ENCODE measurements at regions not wholly inside any gene's neighbourhood (a gene's known extent, or its start where the extent isn't known, plus 50 kb on each side); places are given as distances from the start of the nearest gene placed in this dataset.
"Not testable (repeated sequence)": the region's sequence is repeated elsewhere in the genome, so short reads cannot be mapped to it uniquely, and the experiment has no call there.

DNA sequence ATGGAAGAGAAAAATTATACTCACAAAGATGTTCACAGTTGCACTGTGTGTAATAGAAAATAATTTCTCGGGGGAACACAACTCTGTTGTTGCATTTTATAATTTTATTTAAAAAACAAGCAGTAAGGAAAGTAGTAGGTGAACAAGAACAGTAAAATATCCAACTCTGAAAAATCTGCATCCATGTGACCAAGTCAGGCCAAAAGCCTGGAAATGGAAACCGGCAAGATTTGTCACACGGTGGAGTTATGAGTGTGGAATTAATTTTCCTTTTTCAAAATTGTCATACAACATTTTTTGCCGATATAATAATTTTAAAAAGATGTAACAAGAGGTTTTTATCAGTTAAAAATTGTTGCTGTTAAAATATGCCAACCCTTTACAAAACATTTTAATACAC lies 1421.5 kb downstream of the BRD1 start:
- no peak for DNase-seq

DNA sequence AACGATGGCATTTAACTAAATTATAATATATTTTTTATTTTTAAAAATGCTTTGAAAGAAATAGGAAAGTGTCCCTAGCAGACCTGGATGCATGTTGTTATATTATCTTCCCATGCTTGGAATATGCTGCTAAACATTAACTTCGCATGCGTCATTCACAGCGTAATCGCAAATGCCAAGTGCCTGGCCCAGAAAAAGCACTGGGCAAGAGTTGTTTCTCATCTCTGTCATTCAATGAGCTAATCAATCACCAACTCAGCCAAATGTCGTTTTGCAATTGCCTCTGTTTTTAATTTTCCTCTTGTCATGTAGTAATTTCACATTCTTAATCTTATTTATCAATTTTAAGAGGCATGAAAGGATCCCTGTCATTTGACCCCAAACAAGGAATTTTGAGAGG lies 1421.9 kb downstream of the BRD1 start:
- no peak for DNase-seq

DNA sequence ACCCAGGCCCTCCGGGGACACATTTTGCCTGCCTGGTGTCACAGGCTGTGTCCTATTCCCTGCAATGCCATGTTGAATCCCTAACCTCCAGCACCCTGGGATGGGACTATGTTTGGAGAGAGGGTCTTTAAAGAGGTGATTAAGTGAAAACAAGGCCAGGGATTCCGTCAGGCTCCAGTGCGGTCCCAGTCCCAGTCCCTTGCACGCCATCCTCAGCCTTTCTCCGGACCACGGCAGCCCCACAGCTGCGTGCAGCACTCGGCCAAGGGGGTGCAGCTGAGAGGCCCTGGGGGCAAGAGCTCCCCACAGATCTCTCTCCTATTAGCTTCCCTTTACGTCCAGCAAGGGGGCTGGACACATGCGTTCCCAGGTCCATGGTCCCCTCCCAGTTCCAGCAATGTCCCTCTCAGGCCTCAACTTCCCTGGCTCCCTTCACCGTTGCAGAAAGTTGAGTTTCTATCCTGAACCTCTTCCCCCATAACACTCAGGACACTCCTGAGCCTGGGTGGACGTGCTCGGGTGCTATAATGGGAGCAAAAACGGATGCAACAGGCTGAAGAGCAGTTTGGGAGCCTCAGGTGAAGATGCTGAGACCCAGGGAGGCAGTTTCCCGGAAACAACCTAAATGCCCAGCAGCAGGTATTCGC lies 1422.7 kb downstream of the BRD1 start:
- no peak for DNase-seq

DNA sequence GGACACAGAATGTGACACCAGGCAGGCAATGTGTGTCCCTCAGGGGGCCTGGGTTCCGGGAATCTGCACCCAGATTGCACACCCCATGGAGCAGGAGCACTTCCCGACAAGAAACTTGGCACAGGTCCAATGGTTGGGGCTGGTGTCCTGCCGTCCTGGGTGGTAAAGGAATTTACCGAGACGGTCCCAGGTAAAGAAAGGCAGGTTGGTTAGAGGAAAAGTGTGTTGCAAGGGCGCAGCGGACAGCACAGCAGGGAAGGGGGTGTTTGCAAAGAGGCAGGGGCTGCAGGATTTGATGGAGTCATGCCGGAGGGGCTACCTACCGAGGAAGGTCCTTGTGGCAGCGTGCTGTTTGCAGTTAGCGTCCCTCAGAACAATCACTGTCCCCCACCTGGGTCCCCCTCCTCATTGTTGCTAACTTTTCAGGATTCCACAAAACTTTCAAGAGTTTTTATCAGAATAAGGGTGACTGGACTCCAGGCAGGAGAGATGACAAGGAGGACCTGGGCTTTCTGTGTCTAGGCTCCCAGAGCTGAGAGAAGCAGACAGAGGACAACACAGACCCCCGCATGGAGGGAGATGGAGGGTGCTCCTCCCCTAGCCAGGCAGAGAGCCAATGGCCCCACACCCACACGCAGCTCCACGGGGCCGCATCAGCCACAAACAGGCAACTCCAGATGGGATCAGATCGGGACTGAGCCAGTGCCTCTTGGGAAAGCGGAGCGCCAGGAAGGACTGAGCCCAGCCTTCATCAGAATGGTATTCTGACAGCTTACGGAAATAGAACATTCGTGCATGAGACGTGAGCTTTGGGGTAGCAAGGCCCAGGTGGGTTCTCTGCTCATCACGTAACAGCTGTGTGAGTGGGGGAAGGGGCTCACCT lies 1423.9 kb downstream of the BRD1 start:
- DNase-seq = no peak

DNA sequence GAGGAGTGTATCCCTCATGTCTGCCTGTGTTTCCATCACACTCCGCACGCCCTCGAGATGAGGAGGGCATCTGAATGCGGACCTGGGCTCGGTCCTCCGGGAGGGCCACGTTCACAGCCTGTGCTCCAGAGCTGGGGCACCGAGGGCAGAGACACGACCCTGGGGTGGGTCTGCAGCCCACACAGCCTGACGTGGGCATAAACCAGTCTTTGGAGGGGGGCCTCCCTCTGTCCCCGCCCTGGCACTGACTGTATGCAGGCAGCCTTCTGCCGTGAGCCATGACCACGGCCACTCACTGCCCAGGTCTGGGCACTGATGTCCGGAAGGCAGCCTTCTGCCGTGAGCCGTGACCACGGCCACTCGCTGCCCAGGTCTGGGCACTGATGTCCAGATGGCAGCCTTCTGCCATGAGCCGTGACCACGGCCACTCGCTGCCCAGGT lies 1425.1 kb downstream of the BRD1 start:
- DNase-seq = no peak

DNA sequence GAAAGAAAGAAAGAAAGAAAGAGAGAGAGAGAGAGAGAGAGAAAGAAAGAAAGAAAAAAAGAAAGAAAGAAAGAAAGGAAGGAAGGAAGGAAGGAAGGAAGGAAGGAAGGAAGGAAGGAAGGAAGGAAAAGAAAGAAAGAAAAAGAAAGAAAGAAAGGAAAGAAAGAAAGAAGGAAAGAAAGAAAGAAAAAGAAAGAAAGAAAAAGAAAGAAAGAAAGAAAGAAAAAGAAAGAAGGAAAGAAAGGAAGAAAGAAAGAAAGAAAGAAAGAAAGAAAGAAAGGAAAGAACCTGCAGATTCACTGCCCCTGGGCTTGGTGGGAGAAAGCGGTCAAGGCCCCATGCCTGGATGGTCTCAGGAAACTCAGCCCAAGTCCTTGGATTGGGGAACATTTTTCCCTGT lies 1426.2 kb downstream of the BRD1 start:
- not testable (repeated sequence) for DNase-seq

DNA sequence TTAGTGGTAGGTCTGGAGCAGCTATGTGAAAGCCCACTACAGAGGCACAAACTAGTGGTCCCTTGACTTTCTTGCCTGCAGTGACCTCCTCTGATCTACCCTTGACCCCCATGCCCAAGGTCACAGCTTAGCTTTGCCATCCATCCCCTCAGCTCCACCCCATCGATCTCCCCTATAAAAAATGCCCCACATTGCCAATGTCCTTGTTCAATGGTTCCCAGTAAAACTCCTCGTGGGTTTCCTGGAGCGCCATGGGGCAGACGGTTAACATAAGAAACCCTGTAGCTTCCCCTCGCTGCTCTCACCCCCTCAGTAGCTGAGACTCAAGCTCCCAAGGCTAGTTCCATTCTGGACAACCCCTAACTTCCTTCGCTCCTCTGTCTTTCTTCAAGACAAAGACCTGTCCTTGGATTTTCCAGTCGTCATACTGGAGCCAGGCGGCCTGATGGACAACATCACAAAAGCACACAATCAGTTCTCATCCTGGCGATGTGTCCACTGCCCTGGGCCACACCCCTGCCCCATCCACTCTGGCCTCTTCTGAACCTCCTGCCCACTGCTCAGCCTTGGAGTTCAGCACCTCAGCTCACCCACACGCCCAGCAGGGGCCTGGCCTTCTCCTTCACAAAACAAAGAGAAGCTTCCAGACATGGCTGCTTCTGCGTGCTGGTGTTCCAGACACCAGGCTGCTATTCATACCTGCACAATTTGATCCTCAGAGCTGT lies 1429.3 kb downstream of the BRD1 start:
- no peak for DNase-seq

DNA sequence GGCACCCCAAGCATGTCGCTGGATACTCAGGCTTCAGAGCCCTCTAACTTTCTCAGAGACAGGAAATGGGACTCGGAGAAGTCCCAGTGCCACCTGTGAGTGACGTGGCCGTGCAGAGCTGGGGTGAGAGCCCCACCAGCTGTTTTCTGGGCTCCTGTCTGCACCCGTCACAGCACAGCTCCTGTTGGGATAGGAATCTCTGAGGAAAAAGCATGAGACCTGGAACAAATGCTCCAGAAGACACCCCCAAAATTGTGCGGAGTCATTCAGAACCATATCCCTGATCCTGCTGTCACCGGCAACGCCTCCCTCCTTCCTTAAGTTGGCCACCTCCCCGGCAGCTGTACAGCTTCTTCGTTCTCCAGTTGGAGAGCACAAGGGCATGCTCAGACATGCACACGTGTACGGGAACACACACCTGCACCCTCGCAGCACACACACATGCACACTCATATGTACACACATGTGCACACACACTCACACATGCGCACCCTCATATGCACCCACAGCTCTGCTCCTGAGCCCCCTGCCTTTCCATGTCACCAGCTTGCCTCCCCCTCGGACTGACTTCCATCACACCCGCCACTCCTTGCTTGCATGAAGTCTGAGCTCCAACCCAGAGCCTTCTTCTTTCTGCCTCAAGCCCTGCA lies 1430.0 kb downstream of the BRD1 start:
- DNase-seq = no peak

DNA sequence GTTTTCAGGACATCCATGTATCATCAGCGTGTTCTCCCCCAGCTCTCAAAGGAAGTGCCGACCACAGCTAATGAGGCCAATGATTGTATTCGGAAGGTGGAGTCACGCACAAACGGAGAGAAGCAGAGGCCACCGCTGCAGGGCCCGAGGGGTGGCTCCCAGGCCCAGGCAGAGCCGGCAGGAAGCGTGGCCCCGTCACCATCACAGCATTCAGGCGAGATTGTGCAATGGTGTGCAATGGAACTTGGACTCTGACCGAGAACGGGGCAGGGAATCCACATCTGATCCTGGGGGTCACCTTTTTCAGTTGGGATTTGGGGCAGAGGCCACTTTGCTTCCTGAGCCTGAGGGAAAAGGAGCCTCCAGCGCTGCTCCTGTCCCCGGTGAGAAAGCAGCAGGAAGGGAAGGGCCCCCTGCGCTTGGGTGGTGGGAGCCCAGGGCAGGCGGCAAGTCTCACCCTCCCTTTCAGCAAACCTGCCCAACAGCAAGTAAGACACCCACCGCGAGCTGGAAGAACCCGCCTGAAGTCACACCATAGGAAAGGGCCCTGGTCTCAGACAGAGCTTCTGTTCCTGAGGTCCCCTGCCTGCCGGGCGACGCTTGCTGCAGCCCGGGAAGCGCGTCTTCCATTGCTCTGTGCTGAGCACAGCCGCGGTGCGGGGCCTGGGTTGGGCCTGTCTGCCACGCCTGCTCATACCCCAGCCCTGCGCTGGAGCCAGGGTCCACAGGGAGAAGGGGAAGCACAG lies 1430.7 kb downstream of the BRD1 start:
- DNase-seq = no peak

DNA sequence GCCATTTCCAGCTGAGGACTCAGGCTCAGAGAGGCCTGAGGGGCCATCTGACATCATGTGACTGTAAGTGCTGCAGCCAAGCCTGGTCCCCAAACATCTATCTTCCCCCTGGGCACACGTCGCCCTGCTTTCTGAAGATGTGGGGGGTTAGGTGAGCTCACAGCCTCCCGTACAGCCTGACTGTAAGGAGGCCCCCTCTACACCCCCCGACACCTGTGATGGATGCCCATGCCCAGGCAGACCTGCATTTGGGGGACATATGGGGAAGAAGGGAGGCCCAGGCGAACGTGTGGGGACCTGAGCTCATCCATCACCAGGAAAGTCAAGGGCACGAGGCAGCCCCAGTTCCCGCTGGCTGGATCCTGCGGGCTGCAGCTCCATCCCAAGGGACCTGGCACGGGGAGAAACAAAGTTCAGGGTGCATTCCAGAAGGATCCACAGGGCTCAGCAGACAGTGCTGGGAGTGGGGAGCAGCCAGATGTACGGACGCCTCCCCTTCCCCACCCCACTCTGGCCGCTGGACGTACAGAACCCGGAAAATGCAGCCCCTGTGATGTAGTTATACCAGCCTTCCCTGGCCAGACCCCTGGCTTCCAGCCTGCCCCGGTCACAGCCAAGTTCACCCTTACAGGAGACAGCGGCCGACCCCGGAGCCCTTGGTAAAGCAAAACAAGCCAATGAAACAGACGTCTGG lies 1431.4 kb downstream of the BRD1 start:
- no peak for DNase-seq

DNA sequence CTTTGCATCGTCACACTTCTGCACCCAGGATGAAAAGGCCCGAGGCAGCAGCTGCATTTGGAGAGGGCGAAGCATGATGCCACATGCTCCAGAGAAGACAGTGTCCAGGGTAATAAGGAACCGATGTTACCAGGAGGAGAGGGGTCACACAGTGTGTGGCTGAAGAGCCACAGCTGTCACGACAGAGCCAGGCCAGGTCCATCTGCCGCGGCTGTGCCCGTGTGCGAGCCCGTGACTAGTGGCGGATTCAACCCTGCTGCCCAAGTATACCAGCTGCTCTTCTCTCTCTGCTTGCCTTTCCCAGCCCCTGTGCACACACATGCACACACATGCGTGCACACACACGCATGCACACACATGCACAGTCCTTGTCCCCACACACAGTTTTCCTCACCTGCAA lies 1432.5 kb downstream of the BRD1 start:
- DNase-seq = no peak

DNA sequence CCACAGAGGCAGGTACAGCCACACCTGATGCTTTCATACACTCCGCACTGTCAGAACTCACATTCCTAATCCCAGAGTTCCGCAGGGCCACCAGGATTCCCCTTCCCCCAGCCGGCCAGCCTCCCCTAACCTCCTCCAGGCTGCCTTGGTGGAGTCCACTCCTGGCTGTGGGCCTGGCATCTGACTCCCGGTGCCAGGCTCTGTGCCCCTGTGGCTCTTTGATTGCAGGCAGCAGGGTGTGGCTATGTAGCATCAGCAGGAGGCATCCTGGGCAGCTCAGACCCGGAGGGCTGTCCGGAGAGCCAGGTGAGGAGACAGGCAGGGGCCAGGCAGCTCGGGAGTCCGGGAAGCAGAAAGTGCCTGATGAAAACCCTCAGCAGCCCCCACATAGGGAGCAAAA lies 1432.9 kb downstream of the BRD1 start:
- DNase-seq = no peak

DNA sequence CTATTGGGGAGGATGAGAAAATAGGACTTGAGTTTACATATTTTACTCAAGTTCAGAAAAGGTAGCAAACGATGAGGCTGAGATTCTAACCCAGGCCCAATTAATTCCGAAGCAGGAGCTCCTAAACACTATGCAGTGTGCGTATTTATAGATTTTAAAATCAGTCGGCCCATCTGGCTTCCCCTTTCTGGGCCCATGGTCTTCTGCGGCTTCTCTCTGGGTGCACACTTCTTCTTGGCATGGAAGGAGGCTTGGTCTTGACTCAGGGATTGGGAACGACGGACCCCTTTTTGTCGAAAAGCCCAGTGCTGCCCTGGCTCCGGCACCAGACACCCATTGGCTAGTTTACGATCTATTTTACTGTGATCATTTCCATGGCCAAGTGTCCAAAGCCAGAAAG lies 1433.8 kb downstream of the BRD1 start:
- no peak for DNase-seq

DNA sequence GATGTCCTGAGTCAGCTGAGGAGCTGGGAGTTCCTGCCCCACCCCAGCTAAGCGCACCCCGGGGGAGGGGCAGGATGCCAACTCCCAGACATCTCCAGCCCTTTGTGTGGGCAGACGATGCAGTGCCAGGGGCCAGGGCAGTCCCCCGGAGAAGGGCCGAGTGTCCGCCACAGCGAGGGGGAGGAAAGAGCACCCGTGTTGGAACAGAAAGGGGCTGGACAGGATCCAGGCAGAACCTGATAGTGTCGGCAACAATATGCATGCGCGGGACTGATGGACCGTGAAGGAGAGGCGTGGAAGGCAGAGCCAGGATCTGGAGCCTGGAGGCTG lies 1434.7 kb downstream of the BRD1 start:
- no peak for DNase-seq

DNA sequence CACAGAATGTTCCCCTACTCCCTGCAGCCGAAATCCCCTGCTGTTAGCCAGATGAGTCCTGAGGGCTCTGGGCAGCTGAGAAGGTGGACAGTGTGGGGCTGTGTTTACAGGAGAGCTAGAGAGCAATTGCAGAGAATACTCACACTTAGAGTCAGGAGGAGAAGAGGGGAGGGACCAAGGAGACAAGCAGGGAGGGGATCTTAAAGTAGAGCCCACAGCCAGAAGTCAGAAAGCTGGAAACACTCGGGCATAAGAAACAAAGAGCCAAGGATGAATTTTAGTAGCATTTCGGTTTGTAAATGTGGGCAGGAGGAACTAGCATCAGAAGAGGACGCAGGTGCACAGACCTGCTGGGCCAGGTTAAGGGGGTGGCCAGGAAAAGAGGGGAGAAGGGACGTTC lies 1435.9 kb downstream of the BRD1 start:
- DNase-seq = no peak

DNA sequence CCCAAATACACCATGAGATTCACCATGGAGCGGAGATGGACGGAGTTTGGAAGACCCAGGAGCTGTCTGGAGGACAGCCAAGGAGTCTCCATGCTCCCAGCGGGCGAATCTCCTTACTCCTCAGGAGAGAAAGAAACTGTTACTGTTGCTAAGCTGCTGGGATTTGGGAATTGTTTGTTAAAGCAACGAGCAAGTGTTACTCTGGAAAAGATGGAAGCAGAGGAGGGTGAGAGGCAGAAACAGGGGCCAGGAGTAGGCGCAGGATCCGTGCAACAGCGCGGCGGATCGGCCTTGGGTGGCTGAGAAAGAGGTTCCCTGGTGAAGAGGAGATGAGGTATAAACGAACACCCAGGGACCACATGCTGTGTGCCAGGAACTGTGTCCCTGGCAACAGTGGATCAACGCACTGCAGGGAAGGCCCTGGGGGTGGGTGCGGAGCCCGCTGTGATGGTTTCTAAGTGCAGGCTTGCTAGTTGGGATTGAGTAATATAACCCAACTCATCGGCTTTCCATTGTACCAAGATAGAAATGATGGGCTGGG lies 1436.4 kb downstream of the BRD1 start:
- DNase-seq = no peak

DNA sequence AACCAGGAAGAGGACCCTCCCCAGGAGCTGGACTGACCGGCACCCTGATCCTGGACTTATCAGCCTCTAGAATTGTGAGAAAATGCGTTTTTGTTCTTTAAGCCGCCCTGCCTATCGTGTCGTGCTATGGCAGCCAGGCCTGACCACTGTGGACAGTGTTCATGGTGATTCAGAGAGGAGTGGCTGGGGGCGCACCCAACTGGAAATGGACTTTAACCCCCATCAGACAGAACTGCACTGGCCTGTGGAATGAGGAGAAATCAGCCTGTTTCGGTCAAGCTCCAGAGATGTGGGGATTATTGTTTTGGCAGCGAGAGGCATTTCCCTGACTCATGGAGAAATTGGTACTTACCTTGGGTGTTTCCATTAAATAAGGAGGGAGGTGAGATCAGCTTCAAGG lies 1437.8 kb downstream of the BRD1 start:
- no peak for DNase-seq

DNA sequence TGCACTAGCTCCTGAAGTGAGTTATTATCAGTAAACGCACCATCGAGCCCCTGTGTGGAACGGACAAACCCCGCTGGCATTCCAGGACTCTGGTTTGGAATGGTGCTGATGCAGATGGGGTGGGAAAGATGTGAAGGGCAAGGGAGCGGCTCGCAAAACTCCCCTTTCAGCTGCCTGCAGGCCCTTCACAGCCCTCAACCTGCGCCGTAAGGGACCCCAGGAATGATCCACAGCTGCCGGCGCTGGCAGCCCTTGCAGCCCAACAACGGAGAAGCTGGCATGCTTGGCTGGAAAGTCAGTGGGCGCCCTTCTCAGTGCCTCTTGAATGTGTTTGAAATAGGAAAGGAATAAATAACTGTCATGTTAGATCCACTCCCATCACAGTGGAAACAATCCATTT lies 1445.5 kb downstream of the BRD1 start:
- no peak for DNase-seq

DNA sequence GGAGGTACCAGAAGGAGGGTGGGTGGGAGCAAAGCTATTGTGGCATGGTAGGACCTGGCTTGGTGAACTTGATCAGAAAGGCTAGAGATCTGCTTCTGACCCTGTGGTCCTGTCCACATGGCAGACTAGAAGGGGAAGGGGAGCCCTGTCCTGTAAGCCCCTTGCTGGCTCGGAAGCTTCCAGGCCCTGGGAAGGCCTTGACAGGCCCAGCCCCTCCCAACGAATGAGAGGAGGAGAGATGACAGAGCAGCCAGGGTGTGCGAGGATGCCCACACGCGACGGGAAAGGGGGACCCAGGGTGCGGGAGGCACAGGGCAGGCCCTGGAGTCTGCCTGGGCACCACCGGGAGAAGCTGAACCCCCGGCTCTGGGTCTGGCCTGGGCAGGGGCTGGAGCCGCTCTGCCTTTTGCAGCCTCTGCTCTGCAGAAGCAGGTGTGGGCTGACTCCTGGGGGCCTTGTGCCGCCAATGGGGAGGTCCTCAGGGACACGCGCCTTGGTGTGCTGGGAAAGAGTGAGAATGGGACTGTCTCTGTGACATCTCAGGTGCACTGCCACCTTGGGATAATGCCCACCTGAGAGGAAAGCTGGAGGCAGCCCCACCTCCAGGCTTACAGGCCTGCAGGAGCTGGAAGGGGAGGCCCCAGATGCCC lies 1447.5 kb downstream of the BRD1 start:
- no peak for DNase-seq

DNA sequence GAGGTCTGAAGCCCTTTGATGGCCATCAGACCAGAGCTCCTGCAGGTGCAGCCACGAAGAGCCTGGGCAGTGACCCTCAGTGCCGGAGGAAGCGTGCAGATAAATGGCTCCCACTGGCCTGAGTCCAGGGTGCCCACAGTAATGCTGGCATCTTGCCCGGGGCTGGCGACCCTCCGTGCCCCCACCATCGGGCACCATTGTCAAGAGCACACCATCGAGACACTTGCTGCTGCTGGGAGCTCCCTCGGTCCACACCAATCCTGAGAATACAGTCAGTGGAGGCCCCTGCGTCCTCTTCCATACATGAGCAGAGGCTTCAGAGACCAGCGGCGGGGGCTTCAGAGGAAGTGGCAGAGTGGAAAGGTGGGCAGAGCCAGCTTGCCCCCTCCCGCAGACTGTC lies 1448.3 kb downstream of the BRD1 start:
- no peak for DNase-seq

DNA sequence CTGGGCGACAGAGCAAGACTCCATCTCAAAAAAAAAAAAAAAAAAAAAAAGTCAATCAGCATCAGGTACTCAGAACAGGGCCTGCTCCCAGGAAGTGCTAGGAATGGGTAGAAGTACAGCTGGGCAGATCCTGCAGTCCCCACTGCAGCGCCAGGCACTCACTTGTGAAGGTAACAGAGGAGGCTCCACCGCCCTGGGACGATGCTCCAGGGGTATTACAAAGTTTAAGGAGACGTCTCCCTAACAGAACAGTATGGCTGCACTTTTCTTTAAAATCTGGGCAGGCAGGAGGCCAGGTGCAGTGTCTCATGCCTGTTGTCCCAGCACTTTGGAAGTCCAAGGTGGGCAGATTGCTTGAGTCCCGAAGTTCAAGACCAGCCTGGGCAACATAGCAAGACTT lies 1449.0 kb downstream of the BRD1 start:
- DNase-seq = no peak

Data from inflammatory macrophage treated with lipopolysaccharide for 1 hour (primary cell).